ENCODE measurements at regions not wholly inside any gene's neighbourhood (a gene's known extent, or its start where the extent isn't known, plus 50 kb on each side); places are given as distances from the start of the nearest gene placed in this dataset.

DNA sequence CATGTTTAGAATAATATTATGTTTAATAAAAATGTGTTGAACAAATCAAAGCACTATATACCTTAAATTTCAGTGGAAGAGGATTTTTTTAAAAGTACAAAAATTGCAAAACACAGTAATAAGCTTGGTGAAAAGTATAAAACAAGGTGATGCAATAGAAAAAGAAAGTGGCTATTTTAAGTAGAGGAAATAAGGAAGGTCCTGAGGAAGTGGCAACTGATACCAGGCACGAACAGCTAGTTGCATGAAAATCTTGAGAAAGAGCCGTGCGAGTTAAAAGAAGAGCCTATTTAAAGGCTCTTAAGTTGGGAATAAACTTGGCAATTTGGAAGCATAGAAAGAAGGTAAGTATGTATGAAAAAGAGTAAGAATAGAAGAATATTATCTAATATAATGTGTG lies 1679.3 kb downstream of the LRRC4C start:
- Histone ChIP-seq H3K4me1 (ENCODE audit: insufficient read depth, low read length) (no peaks in the 10 kb centered on the region), H3K4me3 (ENCODE audit: insufficient read depth, low read length) (no peak overlapping the region), H2AFZ (ENCODE audit: low read length) (no peak overlapping the region), H3K79me2 (ENCODE audit: insufficient read depth, low read length) (no peaks in the 10 kb centered on the region), H3K9me3 (ENCODE audit: low read depth, low read length) (no peaks in the 10 kb centered on the region), H3K27ac (ENCODE audit: low read depth, low read length) (no peak overlapping the region), H4K20me1 (ENCODE audit: insufficient read depth, low read length) (no peaks in the 10 kb centered on the region), H3K27me3 (ENCODE audit: insufficient read depth, low read length) (no peaks in the 10 kb centered on the region), H3K36me3 (ENCODE audit: insufficient read depth, low read length) (no peaks in the 10 kb centered on the region), H3K4me2 (ENCODE audit: insufficient read depth, low read length) (no peak overlapping the region)
- DNase-seq (ENCODE audit: insufficient read length, low spot score, missing footprints): no peak
- TF ChIP-seq, protein P1, sequence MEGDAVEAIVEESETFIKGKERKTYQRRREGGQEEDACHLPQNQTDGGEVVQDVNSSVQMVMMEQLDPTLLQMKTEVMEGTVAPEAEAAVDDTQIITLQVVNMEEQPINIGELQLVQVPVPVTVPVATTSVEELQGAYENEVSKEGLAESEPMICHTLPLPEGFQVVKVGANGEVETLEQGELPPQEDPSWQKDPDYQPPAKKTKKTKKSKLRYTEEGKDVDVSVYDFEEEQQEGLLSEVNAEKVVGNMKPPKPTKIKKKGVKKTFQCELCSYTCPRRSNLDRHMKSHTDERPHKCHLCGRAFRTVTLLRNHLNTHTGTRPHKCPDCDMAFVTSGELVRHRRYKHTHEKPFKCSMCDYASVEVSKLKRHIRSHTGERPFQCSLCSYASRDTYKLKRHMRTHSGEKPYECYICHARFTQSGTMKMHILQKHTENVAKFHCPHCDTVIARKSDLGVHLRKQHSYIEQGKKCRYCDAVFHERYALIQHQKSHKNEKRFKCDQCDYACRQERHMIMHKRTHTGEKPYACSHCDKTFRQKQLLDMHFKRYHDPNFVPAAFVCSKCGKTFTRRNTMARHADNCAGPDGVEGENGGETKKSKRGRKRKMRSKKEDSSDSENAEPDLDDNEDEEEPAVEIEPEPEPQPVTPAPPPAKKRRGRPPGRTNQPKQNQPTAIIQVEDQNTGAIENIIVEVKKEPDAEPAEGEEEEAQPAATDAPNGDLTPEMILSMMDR (IDR thresholded peaks at IDR 0.05; ENCODE audit: extremely low read depth, low read depth, low read length): no peak

DNA sequence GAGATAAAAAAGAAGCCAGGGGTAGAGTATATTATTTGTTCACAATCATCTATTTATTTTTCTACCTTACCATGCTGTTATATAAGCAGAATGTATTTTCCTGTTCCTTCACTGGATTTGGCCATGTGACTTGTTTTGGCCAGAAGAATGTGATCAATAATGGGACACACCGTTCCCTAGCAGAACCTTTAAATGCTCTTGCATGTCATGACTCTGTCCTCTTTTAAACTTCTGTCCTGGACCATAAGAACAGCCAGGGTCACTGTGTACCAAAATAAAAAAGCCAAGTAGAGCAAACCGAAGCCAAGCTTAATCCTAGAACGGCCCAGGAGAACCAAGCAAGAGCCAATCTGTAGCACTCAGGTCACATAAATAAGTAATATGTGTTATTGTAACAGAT lies 1682.4 kb downstream of the LRRC4C start:
- TF ChIP-seq, protein P1 (IDR thresholded peaks at IDR 0.05; ENCODE audit: extremely low read depth, low read depth, low read length): no peak
- no peak overlapping the region for H3K27ac ChIP-seq (ENCODE audit: low read depth, low read length)
- no peak overlapping the region for H3K4me3 ChIP-seq (ENCODE audit: insufficient read depth, low read length)
- H3K36me3 ChIP-seq (ENCODE audit: insufficient read depth, low read length): no peaks in the 10 kb centered on the region
- no peaks in the 10 kb centered on the region for H3K27me3 ChIP-seq (ENCODE audit: insufficient read depth, low read length)
- H3K79me2 ChIP-seq (ENCODE audit: insufficient read depth, low read length): no peaks in the 10 kb centered on the region
- H3K9me3 ChIP-seq (ENCODE audit: low read depth, low read length): peaks cover 3% of the 10 kb centered on the region
- H2AFZ ChIP-seq (ENCODE audit: low read length): no peak overlapping the region
- no peak overlapping the region for H3K4me2 ChIP-seq (ENCODE audit: insufficient read depth, low read length)
- DNase-seq (ENCODE audit: insufficient read length, low spot score, missing footprints): no peak
- H3K4me1 ChIP-seq (ENCODE audit: insufficient read depth, low read length): no peaks in the 10 kb centered on the region
- no peaks in the 10 kb centered on the region for H4K20me1 ChIP-seq (ENCODE audit: insufficient read depth, low read length)

- no peaks in the 10 kb centered on the region for H4K20me1 ChIP-seq (ENCODE audit: insufficient read depth, low read length)
- no peak for DNase-seq (ENCODE audit: insufficient read length, low spot score, missing footprints)
- H3K36me3 ChIP-seq (ENCODE audit: insufficient read depth, low read length): no peaks in the 10 kb centered on the region
- no peaks in the 10 kb centered on the region for H3K4me1 ChIP-seq (ENCODE audit: insufficient read depth, low read length)
- H3K4me2 ChIP-seq (ENCODE audit: insufficient read depth, low read length): no peak overlapping the region
- H2AFZ ChIP-seq (ENCODE audit: low read length): no peak overlapping the region
- TF ChIP-seq, protein P1 (IDR thresholded peaks at IDR 0.05; ENCODE audit: extremely low read depth, low read depth, low read length): no peak
- no peak overlapping the region for H3K4me3 ChIP-seq (ENCODE audit: insufficient read depth, low read length)
- H3K27me3 ChIP-seq (ENCODE audit: insufficient read depth, low read length): no peaks in the 10 kb centered on the region
- H3K79me2 ChIP-seq (ENCODE audit: insufficient read depth, low read length): no peaks in the 10 kb centered on the region
- H3K9me3 ChIP-seq (ENCODE audit: low read depth, low read length): peaks cover 3% of the 10 kb centered on the region
- H3K27ac ChIP-seq (ENCODE audit: low read depth, low read length): no peak overlapping the region
These were observed 1686.8 kb downstream of the LRRC4C start for GRCh38 chr11:39772525-39773137.

DNA sequence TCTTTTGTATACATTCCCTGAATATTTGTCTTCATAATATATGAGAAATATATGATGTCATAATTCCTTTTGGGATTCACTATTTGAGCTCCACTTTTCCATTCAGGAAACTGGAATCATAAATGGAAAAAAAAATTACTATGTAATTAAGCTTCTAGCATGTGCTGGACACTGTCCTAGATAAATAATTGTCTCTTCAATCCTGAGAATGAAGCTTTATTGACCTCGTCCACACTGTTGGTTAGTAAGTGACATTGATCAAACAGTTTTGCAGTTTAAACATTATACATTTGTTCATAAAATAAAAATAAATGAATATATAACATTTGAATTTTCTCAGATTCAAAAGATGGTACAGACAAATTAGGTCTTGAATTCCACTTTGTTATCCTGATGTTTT lies 1691.2 kb downstream of the LRRC4C start:
- TF ChIP-seq, protein P1 (IDR thresholded peaks at IDR 0.05; ENCODE audit: extremely low read depth, low read depth, low read length): no peak
- Histone ChIP-seq H3K36me3 (ENCODE audit: insufficient read depth, low read length) (no peaks in the 10 kb centered on the region), H4K20me1 (ENCODE audit: insufficient read depth, low read length) (no peaks in the 10 kb centered on the region), H3K27ac (ENCODE audit: low read depth, low read length) (no peak overlapping the region), H3K79me2 (ENCODE audit: insufficient read depth, low read length) (no peaks in the 10 kb centered on the region), H3K4me2 (ENCODE audit: insufficient read depth, low read length) (no peak overlapping the region), H3K4me1 (ENCODE audit: insufficient read depth, low read length) (no peaks in the 10 kb centered on the region), H3K4me3 (ENCODE audit: insufficient read depth, low read length) (no peak overlapping the region), H2AFZ (ENCODE audit: low read length) (no peak overlapping the region), H3K9me3 (ENCODE audit: low read depth, low read length) (no peaks in the 10 kb centered on the region), H3K27me3 (ENCODE audit: insufficient read depth, low read length) (no peaks in the 10 kb centered on the region)
- no peak for DNase-seq (ENCODE audit: insufficient read length, low spot score, missing footprints)

Measured in osteoblast (primary cell).